CD4-positive, CD25-positive, alpha-beta regulatory T cell (primary cell): ENCODE measurements at regions not wholly inside any gene's neighbourhood (a gene's known extent, or its start where the extent isn't known, plus 50 kb on each side); places are given as distances from the start of the nearest gene placed in this dataset.
"Not testable (repeated sequence)": the region's sequence is repeated elsewhere in the genome, so short reads cannot be mapped to it uniquely, and the experiment has no call there.

ENCODE experiments used
- ATAC-seq, 2 donors: fragments of 150-1000 bp; cut with Tn5 transposase; one replicate each; pipeline ENCODE4 v1.10.0; 2021; ENCODE audit warnings: low read depth in 2 of 2, moderate number of reproducible peaks in 2 of 2, moderate library complexity in 1 of 2
- DNase-seq, 3 donors: peaks; one replicate each; pipeline versions ENCODE4 v3.0.0 to v3.0.0-alpha.2; 2012 to 2022; ENCODE audit warnings: mixed read lengths in 1 of 3
- H3K27ac ChIP-seq: one replicate; pipeline ENCODE4 v1.7.0; 2013; ENCODE audit warnings: mild to moderate bottlenecking, low read length; ENCODE audit not compliant: insufficient read depth, poor library complexity, severe bottlenecking
- H3K27me3 ChIP-seq: one replicate; pipeline ENCODE4 v1.7.0; 2013; ENCODE audit warnings: low read length; ENCODE audit not compliant: control insufficient read depth, insufficient read depth
- H3K36me3 ChIP-seq: one replicate; pipeline ENCODE4 v1.7.0; 2013; ENCODE audit warnings: mild to moderate bottlenecking, low read length, moderate library complexity; ENCODE audit not compliant: control insufficient read depth, insufficient read depth
- H3K4me1 ChIP-seq: 2 replicates; pipeline ENCODE4 v1.7.0; 2013; ENCODE audit warnings: mild to moderate bottlenecking, low read length; ENCODE audit not compliant: insufficient read depth, control insufficient read depth, poor library complexity, severe bottlenecking
- H3K4me3 ChIP-seq: one replicate; pipeline ENCODE4 v1.7.0; 2013; ENCODE audit warnings: low read depth, mild to moderate bottlenecking, low read length, moderate library complexity
- H3K9me3 ChIP-seq, 2 experiments: 1 replicate in 1 of 2; 2 replicates in 1 of 2; pipeline ENCODE4 v1.7.0; 2013; ENCODE audit warnings: low read length in 2 of 2, mild to moderate bottlenecking in 1 of 2, moderate library complexity in 1 of 2; ENCODE audit not compliant: control insufficient read depth in 2 of 2
- H3K27ac Mint-ChIP-seq, 3 donors: one replicate each; pipeline ENCODE4 v1.8.0; 2020 to 2022; ENCODE audit warnings: mild to moderate bottlenecking in 3 of 3, mixed read lengths in 3 of 3, moderate library complexity in 2 of 3
- H3K27me3 Mint-ChIP-seq: one replicate; pipeline ENCODE4 v1.8.0; 2022; ENCODE audit warnings: mild to moderate bottlenecking, mixed read lengths
- H3K36me3 Mint-ChIP-seq: one replicate; pipeline ENCODE4 v1.8.0; 2020; ENCODE audit warnings: mixed read lengths
- H3K4me1 Mint-ChIP-seq, 4 donors: one replicate each; pipeline ENCODE4 v1.8.0; 2020 to 2022; ENCODE audit warnings: mixed read lengths in 4 of 4, mild to moderate bottlenecking in 1 of 4
- H3K4me3 Mint-ChIP-seq, 4 donors: one replicate each; pipeline ENCODE4 v1.8.0; 2020 to 2022; ENCODE audit warnings: mild to moderate bottlenecking in 4 of 4, mixed read lengths in 4 of 4, moderate library complexity in 3 of 4
- H3K9me3 Mint-ChIP-seq, 7 donors: one replicate each; pipeline ENCODE4 v1.8.0; 2020 to 2022; ENCODE audit warnings: mixed read lengths in 7 of 7, mild to moderate bottlenecking in 3 of 7, moderate library complexity in 2 of 7

DNA sequence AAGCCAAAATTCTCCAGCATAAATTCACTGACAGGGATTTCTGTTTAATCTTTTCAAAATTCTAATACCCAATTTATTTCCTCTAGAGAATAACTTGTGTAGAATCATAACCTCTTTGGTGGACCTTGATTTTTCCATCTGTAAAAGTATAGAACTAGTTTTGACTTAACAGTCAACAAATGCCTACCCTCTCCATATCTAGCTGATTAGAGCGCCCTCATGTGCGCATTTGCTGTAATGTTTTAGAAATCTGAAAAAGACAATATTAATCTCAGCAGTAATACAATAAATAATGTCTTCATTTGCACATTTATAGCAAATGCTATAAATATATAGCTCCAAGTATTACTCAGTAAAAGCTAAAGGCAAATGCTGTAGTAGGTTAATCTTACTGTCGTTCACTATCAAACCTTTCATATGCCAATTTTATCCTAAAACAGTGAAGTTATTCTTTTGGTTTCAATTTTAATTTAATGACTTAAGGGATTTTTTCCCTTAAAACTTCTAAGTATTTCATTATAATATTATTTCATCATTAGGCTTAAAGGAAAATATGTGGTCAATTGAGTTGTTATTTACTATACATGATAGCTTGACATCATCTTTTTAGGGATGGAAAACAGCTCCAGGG lies 153.6 kb upstream of the EFCAB3 start:
- not testable (repeated sequence) for H3K27ac ChIP-seq, DNase-seq, H3K27me3 Mint-ChIP-seq, H3K27ac Mint-ChIP-seq, H3K4me1 ChIP-seq, H3K4me1 Mint-ChIP-seq, H3K36me3 ChIP-seq, H3K9me3 Mint-ChIP-seq, H3K27me3 ChIP-seq, H3K36me3 Mint-ChIP-seq, ATAC-seq, H3K4me3 ChIP-seq, H3K4me3 Mint-ChIP-seq, H3K9me3 ChIP-seq

DNA sequence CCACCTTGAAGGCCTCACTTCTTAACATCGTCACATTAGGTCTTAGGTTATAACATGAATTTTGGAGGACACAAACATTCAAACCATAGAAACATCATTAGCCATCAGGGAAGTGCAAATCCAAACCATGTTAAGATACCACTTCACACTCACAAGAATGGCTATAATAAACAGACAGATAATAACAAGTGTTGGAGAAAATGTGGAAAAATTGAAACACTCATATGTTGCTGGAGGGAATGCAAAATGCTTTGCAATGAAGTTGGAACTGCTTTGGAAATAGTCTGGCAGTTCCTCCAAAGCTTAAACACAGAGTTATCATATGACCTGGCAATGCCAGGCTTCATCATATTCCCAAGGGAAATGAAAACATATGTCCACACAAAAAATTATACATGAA lies 156.8 kb upstream of the EFCAB3 start:
- H3K36me3 ChIP-seq, H3K27me3 ChIP-seq, H3K4me3 Mint-ChIP-seq, H3K9me3 ChIP-seq, H3K4me3 ChIP-seq, DNase-seq, H3K4me1 ChIP-seq, H3K27ac Mint-ChIP-seq, ATAC-seq, H3K9me3 Mint-ChIP-seq, H3K4me1 Mint-ChIP-seq, H3K27ac ChIP-seq, H3K27me3 Mint-ChIP-seq, H3K36me3 Mint-ChIP-seq: not testable (repeated sequence)

DNA sequence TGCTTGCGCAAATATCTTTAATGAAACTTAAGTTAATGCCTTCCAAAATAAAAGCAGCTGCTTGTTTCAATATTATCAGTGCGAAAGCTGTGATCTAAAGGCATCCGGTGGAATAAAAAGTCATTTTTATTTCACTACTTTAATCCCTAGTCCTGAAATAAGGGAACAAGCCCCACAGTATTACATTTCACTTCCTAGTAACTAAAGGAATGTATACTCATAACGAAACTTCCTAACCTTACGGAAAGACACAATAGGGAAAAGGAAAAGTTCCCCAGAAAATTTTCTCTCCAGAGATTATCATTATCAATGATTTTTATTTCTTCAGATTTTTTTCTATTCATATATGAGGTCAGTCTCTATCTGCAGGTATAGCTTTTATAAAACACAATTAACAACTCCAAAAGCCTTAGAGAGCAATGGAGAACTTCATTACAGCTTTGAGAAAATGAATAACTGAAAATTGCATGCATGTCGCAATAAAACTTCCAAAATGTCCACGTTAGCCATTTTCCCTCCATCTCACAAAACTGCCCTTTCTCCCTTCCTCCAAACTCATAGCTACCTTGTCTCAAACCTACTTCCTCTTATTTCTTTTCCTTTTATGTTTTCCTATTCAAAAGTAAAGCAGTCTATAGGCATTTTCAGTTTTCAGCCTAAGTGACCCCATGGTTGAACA lies 154.3 kb upstream of the MED13 start:
- Mint-ChIP-seq H3K27ac (no peak overlapping the region), H3K4me1 (no peaks in the 10 kb centered on the region), H3K27me3 (peaks cover 16% of the 10 kb centered on the region), H3K36me3 (no peaks in the 10 kb centered on the region), H3K9me3 (no peaks in the 10 kb centered on the region), H3K4me3 (no peak overlapping the region)
- Histone ChIP-seq H3K4me3 (no peak overlapping the region), H3K36me3 (no peaks in the 10 kb centered on the region), H3K4me1 (no peaks in the 10 kb centered on the region), H3K27me3 (no peaks in the 10 kb centered on the region), H3K9me3 (no peaks in the 10 kb centered on the region), H3K27ac (no peak overlapping the region)
- DNase-seq (no peak), ATAC-seq (no peak)

DNA sequence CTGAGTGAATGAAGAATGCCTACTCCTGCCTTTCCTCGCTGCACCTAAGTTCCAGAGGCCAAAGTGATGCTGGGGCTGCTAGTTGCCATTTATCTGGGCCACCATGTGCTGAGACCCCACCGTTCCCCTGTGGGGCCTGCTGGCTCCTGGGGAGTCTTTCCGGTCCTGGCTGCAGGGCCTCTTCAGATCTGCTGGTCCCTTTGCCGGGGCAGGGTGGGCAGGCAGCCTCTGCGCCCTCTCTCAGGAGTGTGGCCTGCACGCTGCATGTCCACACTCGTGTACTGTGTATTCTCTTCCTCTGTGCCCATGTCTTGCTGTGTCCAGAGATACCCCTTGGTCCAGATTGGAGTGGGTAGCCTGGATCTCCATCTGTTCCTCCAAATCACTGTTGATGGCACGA lies 151.8 kb upstream of the MED13 start:
- no peaks in the 10 kb centered on the region for H3K36me3 Mint-ChIP-seq
- H3K36me3 ChIP-seq = no peaks in the 10 kb centered on the region
- H3K27me3 ChIP-seq = no peaks in the 10 kb centered on the region
- no peak overlapping the region for H3K4me3 ChIP-seq
- H3K4me1 Mint-ChIP-seq = no peaks in the 10 kb centered on the region
- H3K27ac ChIP-seq = no peak overlapping the region
- H3K9me3 ChIP-seq = no peaks in the 10 kb centered on the region
- ATAC-seq (no peak), DNase-seq (no peak)
- H3K4me1 ChIP-seq = no peaks in the 10 kb centered on the region
- no peaks in the 10 kb centered on the region for H3K9me3 Mint-ChIP-seq
- no peak overlapping the region for H3K4me3 Mint-ChIP-seq
- no peak overlapping the region for H3K27ac Mint-ChIP-seq
- peaks cover 26% of the 10 kb centered on the region for H3K27me3 Mint-ChIP-seq

DNA sequence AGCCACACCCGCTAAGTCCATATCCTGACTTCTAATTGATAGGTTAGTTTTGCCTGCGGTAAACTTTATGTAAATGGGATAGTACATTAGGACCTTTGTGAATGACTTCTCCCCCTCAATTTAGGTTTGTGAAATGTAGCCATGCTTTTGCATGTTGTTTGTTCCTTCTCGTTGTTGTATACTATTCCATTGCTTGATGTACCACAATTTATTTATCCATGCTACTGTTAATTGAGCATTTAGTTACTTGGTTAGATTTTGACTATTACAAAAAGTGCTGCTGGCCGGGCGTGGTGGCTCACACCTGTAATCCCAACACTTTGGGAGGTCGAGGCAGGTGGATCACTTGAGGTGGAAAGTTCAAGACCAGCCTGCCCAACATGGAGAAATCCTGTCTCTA lies 150.8 kb upstream of the MED13 start:
- not testable (repeated sequence) for DNase-seq, H3K27ac ChIP-seq, H3K27me3 ChIP-seq, H3K4me3 ChIP-seq, H3K4me1 ChIP-seq, H3K9me3 ChIP-seq, H3K9me3 Mint-ChIP-seq, ATAC-seq, H3K36me3 ChIP-seq, H3K36me3 Mint-ChIP-seq, H3K4me1 Mint-ChIP-seq, H3K4me3 Mint-ChIP-seq
- Mint-ChIP-seq H3K27me3 (peaks cover 28% of the 10 kb centered on the region), H3K27ac (peak overlapping the region in 1 of 3 donors; percentile 33)

DNA sequence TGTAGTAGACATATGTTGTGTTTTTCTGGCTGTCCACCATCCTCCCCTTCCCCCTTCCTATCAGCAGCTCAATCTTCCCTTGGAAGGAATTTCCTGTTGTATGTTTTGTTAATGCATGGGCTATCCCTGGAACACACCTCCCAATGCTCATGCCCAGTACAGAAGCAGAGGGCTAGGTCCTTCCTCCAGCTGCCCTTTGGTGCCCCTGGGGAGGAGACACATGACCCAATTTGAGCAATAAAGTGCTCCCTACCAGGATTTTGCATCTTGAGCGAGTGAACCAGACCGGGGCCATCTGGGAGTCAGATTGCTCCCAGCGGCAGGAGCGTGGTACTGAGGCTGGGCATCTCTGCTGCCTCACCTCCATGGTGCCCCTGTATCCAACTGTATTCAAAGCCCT lies 141.5 kb upstream of the MED13 start:
- Mint-ChIP-seq H3K36me3 (no peaks in the 10 kb centered on the region), H3K4me1 (no peaks in the 10 kb centered on the region), H3K27me3 (peaks cover 10% of the 10 kb centered on the region), H3K4me3 (no peak overlapping the region), H3K9me3 (peaks cover 0 to 4% (median 0%) of the 10 kb centered on the region in 7 donors), H3K27ac (no peak overlapping the region)
- ATAC-seq = no peak
- H3K27me3 ChIP-seq = no peaks in the 10 kb centered on the region
- no peak overlapping the region for H3K27ac ChIP-seq
- no peaks in the 10 kb centered on the region for H3K4me1 ChIP-seq
- no peak overlapping the region for H3K4me3 ChIP-seq
- no peak for DNase-seq
- H3K36me3 ChIP-seq = no peaks in the 10 kb centered on the region
- no peaks in the 10 kb centered on the region for H3K9me3 ChIP-seq

DNA sequence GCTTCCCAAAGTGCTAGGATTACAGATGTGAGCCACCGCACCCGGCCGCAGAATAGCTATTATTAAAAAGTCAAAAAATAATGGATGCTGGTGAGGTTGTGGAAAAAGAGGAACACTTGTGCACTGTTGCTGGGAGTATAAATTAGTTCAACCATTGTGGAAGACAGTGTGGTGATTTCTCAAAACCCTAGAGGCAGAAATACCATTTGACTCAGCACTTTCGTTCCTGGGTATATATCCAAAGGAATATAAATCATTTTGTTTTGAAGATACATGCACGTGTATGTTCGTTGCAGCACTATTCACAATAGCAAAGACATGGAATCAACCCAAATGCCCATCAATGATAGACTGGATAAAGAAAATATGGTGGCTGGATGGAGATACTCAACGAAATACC lies 132.1 kb upstream of the MED13 start:
- H3K4me1 ChIP-seq, H3K36me3 ChIP-seq, H3K27me3 ChIP-seq, DNase-seq, H3K27me3 Mint-ChIP-seq, H3K4me3 Mint-ChIP-seq, ATAC-seq, H3K27ac Mint-ChIP-seq, H3K4me3 ChIP-seq, H3K27ac ChIP-seq, H3K9me3 ChIP-seq, H3K36me3 Mint-ChIP-seq, H3K4me1 Mint-ChIP-seq, H3K9me3 Mint-ChIP-seq: not testable (repeated sequence)

DNA sequence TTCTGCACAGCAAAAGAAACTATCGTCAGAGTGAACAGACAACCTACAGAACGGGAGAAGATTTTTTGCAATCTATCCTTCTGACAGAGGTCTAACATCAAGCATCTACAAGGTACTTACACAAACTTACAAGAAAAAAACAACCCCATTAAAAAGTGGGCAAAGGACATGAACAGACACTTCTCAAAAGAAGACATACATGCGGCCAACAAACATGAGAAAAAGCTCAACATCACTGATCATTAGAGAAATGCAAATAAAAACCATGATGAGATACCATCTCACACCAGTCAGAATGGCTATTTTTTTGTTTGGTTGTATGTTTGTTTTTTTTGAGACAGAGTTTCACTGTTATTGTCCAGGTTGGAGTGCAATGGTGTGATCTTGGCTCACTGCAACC lies 131.5 kb upstream of the MED13 start:
- not testable (repeated sequence) for H3K4me3 Mint-ChIP-seq, H3K27ac Mint-ChIP-seq, H3K4me3 ChIP-seq, H3K36me3 ChIP-seq, H3K36me3 Mint-ChIP-seq, H3K9me3 Mint-ChIP-seq, ATAC-seq, H3K27me3 Mint-ChIP-seq, H3K9me3 ChIP-seq, DNase-seq, H3K4me1 Mint-ChIP-seq, H3K27me3 ChIP-seq, H3K27ac ChIP-seq, H3K4me1 ChIP-seq
